Stimulated activated naive CD8-positive, alpha-beta T cell treated with anti-CD3 and anti-CD28 coated beads, Interleukin-15, Interleukin-2, amounts not matched to agents 100 ng/mL and 50 ng/mL, for 24 hours (primary cell): ENCODE measurements at regions not wholly inside any gene's neighbourhood (a gene's known extent, or its start where the extent isn't known, plus 50 kb on each side); places are given as distances from the start of the nearest gene placed in this dataset.

Experiments used
- H3K27ac Mint-ChIP-seq: one replicate; pipeline ENCODE4 v1.8.0; 2021; ENCODE audit warnings: mild to moderate bottlenecking, mixed read lengths
- H3K27me3 Mint-ChIP-seq: one replicate; pipeline ENCODE4 v1.8.0; 2021; ENCODE audit warnings: mixed read lengths
- H3K36me3 Mint-ChIP-seq: one replicate; pipeline ENCODE4 v1.8.0; 2021; ENCODE audit warnings: low read depth, mixed read lengths
- H3K4me1 Mint-ChIP-seq: one replicate; pipeline ENCODE4 v1.8.0; 2021; ENCODE audit warnings: low read depth, mixed read lengths
- H3K4me3 Mint-ChIP-seq: one replicate; pipeline ENCODE4 v1.8.0; 2021; ENCODE audit warnings: mild to moderate bottlenecking, mixed read lengths
- H3K9me3 Mint-ChIP-seq: one replicate; pipeline ENCODE4 v1.8.0; 2021; ENCODE audit warnings: mixed read lengths

DNA sequence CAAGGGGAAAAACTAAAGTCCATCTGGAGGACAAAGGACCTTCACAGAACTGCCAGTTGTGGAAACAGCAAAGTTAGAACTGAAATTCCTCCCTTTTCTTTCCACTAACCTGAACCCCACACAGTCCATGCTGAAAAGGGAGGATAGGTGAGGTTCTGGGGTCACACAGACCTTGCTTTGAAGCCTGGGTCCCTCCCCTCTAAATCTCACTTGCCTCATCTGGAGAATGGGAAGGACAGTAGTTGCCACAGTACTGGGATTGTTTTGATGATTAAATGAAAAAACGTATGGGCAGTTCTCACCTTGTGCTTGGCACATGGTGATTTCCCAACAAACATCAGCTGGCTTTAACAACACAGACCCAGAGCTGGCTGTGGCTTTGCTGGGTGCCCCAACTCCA lies 166.4 kb upstream of the LRIG1 start:
- Mint-ChIP-seq H3K36me3 (no peaks in the 10 kb centered on the region), H3K9me3 (no peaks in the 10 kb centered on the region), H3K4me1 (no peaks in the 10 kb centered on the region), H3K4me3 (no peak overlapping the region), H3K27ac (no peak overlapping the region), H3K27me3 (peaks cover 5% of the 10 kb centered on the region)

DNA sequence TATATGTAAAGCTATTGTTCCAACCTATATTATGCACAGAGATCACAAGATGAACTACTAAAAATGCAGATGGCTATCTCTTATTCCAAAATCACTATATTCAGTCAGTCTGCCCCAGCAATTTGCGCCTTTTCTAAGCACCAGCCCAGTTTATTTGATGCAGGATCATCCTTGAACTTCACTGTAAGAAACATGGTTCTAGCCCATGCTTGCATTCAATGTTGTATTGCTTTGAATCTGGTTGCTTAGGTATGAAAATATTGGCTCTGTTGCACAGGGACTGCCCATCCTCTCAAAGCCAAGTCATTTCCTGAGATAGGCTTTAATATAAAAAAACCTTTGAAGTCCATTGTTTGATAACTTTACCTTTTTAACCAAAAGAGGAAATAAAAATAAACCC lies 170.5 kb upstream of the LRIG1 start:
- Mint-ChIP-seq H3K4me1 (no peaks in the 10 kb centered on the region), H3K36me3 (no peaks in the 10 kb centered on the region), H3K9me3 (no peaks in the 10 kb centered on the region), H3K27me3 (peaks cover 10% of the 10 kb centered on the region), H3K4me3 (no peak overlapping the region), H3K27ac (no peak overlapping the region)

DNA sequence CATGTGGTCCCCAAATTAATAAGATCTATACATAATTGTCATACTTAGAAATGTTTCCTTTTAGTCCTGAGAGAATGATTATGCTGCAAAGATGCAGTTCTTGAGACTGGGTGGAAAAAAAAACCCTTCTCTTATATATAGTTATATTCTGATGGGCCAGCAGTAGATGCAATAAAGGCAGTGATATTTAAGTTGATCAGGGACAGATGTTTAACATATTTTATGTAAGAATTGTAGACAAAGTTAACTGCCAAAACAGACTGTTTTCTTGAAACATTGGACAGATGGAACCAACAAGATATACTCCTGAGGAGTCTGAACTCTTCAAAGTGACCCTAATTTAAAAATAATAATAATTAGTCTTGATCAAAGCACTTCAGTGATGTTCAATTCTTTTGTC lies 172.0 kb upstream of the LRIG1 start:
- H3K9me3 Mint-ChIP-seq = no peaks in the 10 kb centered on the region
- H3K27ac Mint-ChIP-seq = no peak overlapping the region
- H3K36me3 Mint-ChIP-seq = no peaks in the 10 kb centered on the region
- no peak overlapping the region for H3K4me3 Mint-ChIP-seq
- H3K27me3 Mint-ChIP-seq = peaks cover 13% of the 10 kb centered on the region
- no peaks in the 10 kb centered on the region for H3K4me1 Mint-ChIP-seq

- peaks cover 13% of the 10 kb centered on the region for H3K27me3 Mint-ChIP-seq
- no peaks in the 10 kb centered on the region for H3K36me3 Mint-ChIP-seq
- H3K4me3 Mint-ChIP-seq = no peak overlapping the region
- no peaks in the 10 kb centered on the region for H3K4me1 Mint-ChIP-seq
- no peak overlapping the region for H3K27ac Mint-ChIP-seq
- no peaks in the 10 kb centered on the region for H3K9me3 Mint-ChIP-seq
Measured at GRCh38 chr3:66673293-66673692, 172.5 kb upstream of the LRIG1 start.

DNA sequence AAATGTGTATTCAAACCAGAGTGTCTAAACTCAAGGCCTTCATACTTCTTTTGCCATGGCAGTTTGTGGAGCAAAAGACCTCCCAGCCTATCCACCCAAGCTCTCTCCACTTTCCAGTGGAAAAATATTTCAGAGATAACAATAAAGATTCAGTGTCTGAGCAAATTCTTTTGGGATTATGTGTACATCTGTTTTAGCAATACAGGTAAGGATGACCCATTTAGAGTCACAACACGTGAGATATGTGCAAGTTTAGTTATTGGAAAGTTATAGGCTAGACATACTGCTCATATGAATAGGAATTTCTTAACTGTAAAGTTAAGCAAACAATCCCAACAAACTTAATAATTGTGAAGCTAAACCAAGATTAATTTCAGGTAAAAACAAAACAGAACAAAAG lies 174.5 kb upstream of the LRIG1 start:
- peaks cover 17% of the 10 kb centered on the region for H3K27me3 Mint-ChIP-seq
- no peaks in the 10 kb centered on the region for H3K4me1 Mint-ChIP-seq
- no peaks in the 10 kb centered on the region for H3K9me3 Mint-ChIP-seq
- no peak overlapping the region for H3K4me3 Mint-ChIP-seq
- no peaks in the 10 kb centered on the region for H3K36me3 Mint-ChIP-seq
- H3K27ac Mint-ChIP-seq = no peak overlapping the region

- Mint-ChIP-seq H3K27me3 (peaks cover 5% of the 10 kb centered on the region), H3K9me3 (no peaks in the 10 kb centered on the region), H3K36me3 (no peaks in the 10 kb centered on the region), H3K27ac (no peak overlapping the region), H3K4me1 (no peaks in the 10 kb centered on the region), H3K4me3 (no peak overlapping the region)
Measured at GRCh38 chr3:66692042-66692765, 191.4 kb upstream of the LRIG1 start.

GRCh38 chr3:66692766-66693150 lies 191.9 kb upstream of the LRIG1 start:
- no peaks in the 10 kb centered on the region for H3K36me3 Mint-ChIP-seq
- H3K27me3 Mint-ChIP-seq = peaks cover 5% of the 10 kb centered on the region
- no peaks in the 10 kb centered on the region for H3K9me3 Mint-ChIP-seq
- no peak overlapping the region for H3K27ac Mint-ChIP-seq
- no peak overlapping the region for H3K4me3 Mint-ChIP-seq
- no peaks in the 10 kb centered on the region for H3K4me1 Mint-ChIP-seq

DNA sequence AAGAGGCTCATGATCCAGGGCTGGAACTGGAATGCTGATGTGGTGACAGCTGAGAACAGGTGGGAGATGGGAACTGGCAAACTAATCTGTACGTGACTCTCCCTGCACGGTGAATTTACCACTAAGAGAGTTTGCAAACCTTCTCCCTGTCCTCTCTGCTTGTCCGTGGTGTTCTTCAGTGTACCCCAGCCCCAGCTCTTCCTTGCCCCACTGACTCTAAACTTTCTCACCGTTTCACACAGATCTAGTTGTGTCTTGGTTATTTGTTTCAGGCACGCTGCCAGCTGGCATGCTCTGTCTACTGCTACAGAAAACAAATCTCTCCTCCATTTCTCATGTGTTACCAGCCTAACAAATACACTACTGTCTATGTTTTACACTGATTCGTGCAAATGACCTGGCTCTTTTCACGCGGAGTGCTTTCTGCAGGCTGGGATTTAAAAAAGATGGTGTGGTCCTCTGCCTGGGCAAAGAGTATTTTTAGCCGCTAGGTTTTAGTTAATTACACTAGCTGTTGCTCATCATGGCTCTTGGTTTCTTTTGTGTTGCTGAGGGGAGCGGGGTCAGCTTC lies 192.7 kb upstream of the LRIG1 start:
- peaks cover 5% of the 10 kb centered on the region for H3K27me3 Mint-ChIP-seq

DNA sequence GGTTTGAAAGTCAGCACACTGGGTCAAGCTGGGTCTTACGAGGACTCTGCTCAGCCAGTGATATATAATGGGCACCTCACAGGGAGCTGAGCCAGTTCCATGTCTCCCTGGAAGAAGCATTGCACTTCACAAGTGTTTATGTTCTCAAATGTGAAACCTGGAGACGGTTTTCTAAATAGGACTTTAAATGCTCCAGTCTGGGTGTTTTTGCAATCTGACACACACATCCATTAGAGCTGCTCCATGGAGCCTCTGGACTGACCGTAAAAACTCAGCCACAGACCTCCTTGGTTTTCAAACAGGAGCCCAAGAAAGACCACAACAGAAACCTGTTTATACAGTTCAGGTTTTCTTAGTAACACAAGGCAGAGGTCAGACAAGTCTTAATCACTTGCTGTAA lies 201.3 kb upstream of the LRIG1 start:
- Mint-ChIP-seq H3K9me3 (no peaks in the 10 kb centered on the region), H3K36me3 (no peaks in the 10 kb centered on the region), H3K4me1 (no peaks in the 10 kb centered on the region), H3K4me3 (no peak overlapping the region), H3K27me3 (peaks cover 7% of the 10 kb centered on the region), H3K27ac (no peak overlapping the region)

More for the DNA sequence above, 192.7 kb upstream of the LRIG1 start:
- H3K36me3 Mint-ChIP-seq = no peaks in the 10 kb centered on the region
- no peak overlapping the region for H3K27ac Mint-ChIP-seq
- no peaks in the 10 kb centered on the region for H3K9me3 Mint-ChIP-seq
- H3K4me1 Mint-ChIP-seq = no peaks in the 10 kb centered on the region
- no peak overlapping the region for H3K4me3 Mint-ChIP-seq

DNA sequence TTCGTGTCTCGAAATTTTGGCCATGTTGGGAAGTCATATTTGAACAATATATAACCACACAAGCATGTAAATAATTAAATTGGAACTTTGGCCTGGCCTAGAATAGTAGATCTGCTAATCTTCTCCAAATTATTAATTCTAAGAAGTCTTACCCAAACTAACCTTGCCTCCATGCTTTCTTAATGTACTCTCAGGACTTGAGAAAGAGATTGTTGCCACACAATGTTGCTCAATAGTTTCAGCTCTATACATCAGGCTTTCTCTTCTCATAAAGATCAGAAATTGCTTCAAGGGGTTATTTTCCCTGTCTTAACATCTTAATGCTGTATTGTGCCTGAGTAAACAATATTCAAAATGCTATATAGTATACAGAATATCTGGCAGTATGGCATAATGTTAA lies 202.7 kb upstream of the LRIG1 start:
- H3K27me3 Mint-ChIP-seq = peaks cover 14% of the 10 kb centered on the region
- H3K36me3 Mint-ChIP-seq = no peaks in the 10 kb centered on the region
- no peaks in the 10 kb centered on the region for H3K4me1 Mint-ChIP-seq
- no peak overlapping the region for H3K4me3 Mint-ChIP-seq
- no peaks in the 10 kb centered on the region for H3K9me3 Mint-ChIP-seq
- no peak overlapping the region for H3K27ac Mint-ChIP-seq

GRCh38 chr3:66705076-66705475 lies 204.3 kb upstream of the LRIG1 start:
- H3K27me3 Mint-ChIP-seq = peaks cover 11% of the 10 kb centered on the region
- H3K9me3 Mint-ChIP-seq = no peaks in the 10 kb centered on the region
- H3K4me1 Mint-ChIP-seq = no peaks in the 10 kb centered on the region
- no peaks in the 10 kb centered on the region for H3K36me3 Mint-ChIP-seq
- H3K27ac Mint-ChIP-seq = no peak overlapping the region
- no peak overlapping the region for H3K4me3 Mint-ChIP-seq

- Mint-ChIP-seq H3K9me3 (no peaks in the 10 kb centered on the region), H3K4me3 (no peak overlapping the region), H3K36me3 (no peaks in the 10 kb centered on the region), H3K27me3 (peaks cover 11% of the 10 kb centered on the region), H3K4me1 (no peaks in the 10 kb centered on the region), H3K27ac (no peak overlapping the region)
Measured at GRCh38 chr3:66706890-66707289, 206.1 kb upstream of the LRIG1 start.

GRCh38 chr3:66709532-66709931 lies 208.7 kb upstream of the LRIG1 start:
- H3K4me1 Mint-ChIP-seq = no peaks in the 10 kb centered on the region
- H3K27ac Mint-ChIP-seq = no peak overlapping the region
- peaks cover 11% of the 10 kb centered on the region for H3K27me3 Mint-ChIP-seq
- no peaks in the 10 kb centered on the region for H3K9me3 Mint-ChIP-seq
- H3K36me3 Mint-ChIP-seq = no peaks in the 10 kb centered on the region
- no peak overlapping the region for H3K4me3 Mint-ChIP-seq

- peaks cover 6% of the 10 kb centered on the region for H3K27me3 Mint-ChIP-seq
- H3K27ac Mint-ChIP-seq = no peak overlapping the region
- H3K4me3 Mint-ChIP-seq = no peak overlapping the region
- H3K4me1 Mint-ChIP-seq = no peaks in the 10 kb centered on the region
- H3K9me3 Mint-ChIP-seq = no peaks in the 10 kb centered on the region
- H3K36me3 Mint-ChIP-seq = no peaks in the 10 kb centered on the region
Measured at GRCh38 chr3:66712210-66712609, 211.4 kb upstream of the LRIG1 start.

GRCh38 chr3:66713921-66714320 lies 213.1 kb upstream of the LRIG1 start:
- Mint-ChIP-seq H3K36me3 (no peaks in the 10 kb centered on the region), H3K9me3 (no peaks in the 10 kb centered on the region), H3K27ac (no peak overlapping the region), H3K27me3 (peaks cover 4% of the 10 kb centered on the region), H3K4me3 (no peak overlapping the region), H3K4me1 (no peaks in the 10 kb centered on the region)

DNA sequence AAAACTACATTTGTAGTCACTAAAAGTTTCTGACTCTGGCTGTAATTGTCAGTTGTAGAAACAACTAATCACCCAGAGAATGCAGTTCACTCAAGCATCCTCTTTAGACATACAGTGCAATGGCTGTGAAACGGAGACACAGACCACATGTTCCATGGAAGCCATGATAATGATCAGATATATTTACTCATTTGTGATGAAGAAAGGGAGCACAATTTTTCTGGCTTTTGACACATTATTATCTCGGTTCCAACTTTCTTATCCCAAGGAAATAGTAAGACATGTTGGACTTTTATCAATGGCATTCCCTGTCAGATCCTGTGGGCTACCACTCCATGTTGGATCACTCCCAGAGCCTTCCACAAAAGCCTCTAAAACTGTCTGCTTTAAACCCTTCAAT lies 215.0 kb upstream of the LRIG1 start:
- H3K27ac Mint-ChIP-seq = no peak overlapping the region
- no peaks in the 10 kb centered on the region for H3K36me3 Mint-ChIP-seq
- no peaks in the 10 kb centered on the region for H3K9me3 Mint-ChIP-seq
- H3K4me3 Mint-ChIP-seq = no peak overlapping the region
- peaks cover 7% of the 10 kb centered on the region for H3K27me3 Mint-ChIP-seq
- no peaks in the 10 kb centered on the region for H3K4me1 Mint-ChIP-seq
